Hippocampal formation (tissue), 2 donors: ENCODE measurements at regions not wholly inside any gene's neighbourhood (a gene's known extent, or its start where the extent isn't known, plus 50 kb on each side); places are given as distances from the start of the nearest gene placed in this dataset.

Experiments used
- DNase-seq, 2 donors: peaks; one replicate each; lab custom pipeline; 2025; lab: John Stamatoyannopoulos, UW

DNA sequence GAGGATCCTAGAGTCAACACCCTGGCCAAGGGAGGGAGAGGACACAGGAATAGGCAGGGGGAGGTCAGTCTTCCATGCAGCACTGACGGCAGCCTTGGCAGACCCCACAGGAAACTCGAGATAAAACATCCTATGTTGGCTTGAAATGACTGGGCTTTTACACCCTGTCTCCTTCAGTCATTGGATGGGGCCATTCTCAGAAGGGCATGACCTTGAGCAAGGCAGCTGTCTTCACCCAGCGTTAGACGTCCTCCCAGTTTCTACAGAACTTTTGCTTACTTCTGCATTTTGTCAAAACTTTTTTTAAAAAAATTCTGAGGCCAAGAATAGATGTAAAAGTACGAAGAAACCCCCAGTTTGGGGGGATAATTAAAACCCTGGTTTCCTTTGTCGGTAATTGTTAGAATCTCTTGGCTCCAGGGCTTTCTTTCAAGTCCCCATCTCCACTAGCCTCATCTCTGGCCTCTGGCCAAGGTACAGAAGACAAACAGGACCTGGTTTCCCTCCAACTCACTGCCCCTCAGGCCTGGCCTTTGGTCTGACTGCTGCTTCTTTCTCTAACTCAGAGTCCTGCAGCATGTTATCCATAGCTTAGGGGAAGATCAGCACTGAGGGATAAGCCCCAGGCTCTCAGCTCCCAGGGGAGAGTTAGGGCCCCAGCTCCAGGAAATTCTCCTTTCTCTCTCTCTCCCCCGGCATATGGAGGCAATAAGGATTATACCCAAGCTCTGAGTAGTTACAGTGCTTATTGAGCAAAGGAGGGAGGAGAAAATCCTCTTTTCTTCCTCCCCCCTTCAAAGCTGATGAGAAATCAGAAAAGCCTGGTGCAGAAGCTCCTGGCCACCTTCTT lies 51.6 kb upstream of the KCND3 start:
- DNase-seq = no peak

DNA sequence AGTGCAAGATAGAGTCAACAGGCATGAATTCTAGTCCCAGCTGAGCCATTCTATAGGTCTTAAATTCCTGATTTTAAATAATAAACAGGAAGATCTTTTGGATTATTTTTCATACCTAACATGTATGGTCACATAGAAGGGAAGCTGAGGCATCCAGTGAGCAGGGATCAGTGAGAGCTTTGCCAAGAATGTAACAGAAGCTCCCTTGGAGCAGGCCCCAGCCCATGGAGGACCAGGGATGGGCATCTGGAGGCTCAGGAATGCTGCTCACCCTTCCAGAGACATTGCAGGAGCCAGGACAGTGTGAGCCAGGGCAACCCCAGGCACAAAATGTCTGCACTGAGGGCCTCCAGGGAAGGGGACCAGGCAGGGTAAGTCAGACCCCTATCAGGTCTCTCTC lies 54.4 kb upstream of the KCND3 start:
- DNase-seq = no peak

DNA sequence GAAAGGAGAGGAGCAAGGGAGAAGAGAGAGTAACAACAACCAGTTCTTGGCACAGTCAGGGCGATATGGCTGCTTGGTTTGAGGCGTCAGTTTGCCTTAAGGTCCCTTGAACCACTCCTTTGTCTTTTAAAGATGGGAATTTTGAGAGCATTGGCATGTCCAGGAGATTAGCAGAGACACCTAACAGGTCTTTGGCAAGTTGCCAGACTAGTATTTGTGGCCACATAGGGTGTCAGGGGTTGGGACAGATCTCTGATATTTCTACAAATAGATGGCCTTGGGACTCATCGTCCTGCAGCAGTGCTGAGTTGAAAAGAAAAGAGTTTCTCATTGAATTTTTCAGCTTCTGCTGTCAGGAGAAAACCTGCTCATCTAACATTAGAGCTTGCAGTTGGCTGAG lies 55.3 kb upstream of the KCND3 start:
- no peak for DNase-seq

DNA sequence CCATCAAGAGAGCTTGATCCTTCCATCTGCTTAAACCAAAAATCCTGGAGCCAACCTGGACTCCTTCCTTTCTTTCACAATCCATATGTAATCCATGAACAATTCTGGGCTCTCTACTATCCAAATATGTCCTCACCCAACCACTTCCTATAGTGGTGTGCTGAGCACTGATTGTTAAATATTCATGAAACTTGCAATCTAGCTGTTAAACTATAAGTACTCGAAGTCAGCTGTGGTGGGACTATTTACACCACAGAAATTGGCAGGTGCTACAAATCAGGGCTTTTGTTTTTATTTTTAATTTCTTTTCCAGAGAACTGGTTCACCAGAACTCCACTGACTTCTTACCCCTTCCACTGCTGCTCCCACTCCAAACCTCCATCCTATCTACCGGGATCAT lies 57.2 kb upstream of the KCND3 start:
- DNase-seq = no peak

- DNase-seq = no peak
Measured at GRCh38 chr1:112048421-112048820, 59.0 kb upstream of the KCND3 start.

DNA sequence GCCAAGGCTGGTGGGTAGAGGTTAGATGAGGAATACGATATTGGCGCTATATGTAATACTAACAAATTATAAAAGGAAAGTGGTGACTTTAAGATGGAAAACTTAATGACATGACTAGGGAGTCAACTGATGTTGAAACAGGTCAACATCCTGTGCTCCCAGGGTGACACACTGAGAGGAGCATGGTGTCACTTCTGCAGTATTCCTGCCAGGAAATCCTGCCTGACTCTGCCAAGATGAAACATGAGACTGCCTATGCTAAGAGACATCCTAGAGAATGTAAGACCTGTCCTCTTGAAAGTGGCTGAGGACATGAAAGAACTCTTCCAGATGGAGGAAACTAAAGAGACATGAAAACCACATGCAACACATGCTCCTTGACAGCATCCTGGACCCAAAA lies 65.0 kb upstream of the KCND3 start:
- DNase-seq = no peak

DNA sequence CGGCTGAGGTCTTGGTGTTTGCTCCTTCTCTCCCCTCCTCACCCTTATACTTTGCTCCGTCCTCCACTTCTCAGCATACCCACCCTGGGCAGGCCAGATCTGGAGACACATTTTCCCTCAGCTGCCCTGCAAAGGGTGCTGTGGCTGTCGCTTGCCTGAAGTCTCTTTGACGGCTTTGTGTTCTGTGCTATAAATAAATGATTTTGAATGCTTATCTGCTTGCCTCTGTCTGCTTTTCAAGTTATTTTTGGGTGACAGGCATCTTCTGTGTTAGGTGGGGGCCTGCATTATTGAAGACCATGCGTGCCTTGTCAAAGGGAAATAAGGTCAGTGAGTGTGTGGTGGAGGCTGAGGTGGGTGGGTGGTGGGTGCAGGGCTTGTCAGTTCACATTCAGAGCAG lies 66.9 kb upstream of the KCND3 start:
- no peak for DNase-seq

DNA sequence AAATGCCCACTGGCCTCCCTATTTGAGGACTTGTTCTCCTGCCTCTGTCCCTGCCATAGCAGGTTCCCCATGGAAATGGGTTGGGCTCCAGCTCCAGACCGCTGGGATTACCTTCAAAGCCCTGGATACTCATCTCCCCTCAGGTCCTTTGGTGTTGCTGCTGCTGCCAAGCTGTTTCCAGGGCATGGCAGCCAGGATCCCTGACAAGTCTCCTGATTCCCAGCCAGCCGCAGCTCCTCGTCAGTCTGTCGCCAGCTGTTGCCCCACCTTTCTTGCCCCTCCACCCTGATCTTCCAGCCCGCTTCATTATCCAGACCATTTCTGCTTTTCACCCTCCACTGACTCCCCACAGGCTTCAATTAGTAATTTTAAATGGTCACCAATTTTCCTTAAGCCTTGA lies 68.3 kb upstream of the KCND3 start:
- DNase-seq = no peak

DNA sequence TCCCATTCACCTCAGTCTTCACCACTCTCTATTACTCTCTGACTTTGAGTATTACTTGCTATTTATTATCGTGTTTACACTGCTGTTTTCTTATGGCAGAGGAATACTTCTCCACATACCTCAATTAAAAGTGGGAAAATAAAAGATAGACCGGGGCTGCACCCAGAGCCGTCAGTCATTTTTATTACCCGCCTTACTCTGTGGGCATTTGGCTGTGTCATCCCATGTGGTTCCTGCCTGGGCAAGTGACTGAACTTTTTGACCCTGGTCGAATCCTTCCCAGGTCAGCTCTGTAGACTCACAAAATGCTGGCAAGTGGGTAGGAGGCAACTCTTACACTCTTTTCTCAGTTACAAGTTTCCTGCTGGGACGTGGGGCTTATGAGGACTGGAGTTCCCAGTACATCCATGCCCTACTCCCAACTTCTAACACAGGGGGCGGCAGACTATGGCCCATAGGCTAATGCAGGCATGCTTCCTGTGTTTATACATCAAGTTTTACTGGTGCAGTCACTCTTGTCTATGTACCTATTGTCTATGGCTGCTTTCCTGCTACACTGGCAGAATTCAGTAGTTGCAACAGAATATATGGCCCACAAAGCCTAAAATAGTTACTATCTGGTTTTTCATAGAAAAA lies 69.5 kb upstream of the KCND3 start:
- no peak for DNase-seq

DNA sequence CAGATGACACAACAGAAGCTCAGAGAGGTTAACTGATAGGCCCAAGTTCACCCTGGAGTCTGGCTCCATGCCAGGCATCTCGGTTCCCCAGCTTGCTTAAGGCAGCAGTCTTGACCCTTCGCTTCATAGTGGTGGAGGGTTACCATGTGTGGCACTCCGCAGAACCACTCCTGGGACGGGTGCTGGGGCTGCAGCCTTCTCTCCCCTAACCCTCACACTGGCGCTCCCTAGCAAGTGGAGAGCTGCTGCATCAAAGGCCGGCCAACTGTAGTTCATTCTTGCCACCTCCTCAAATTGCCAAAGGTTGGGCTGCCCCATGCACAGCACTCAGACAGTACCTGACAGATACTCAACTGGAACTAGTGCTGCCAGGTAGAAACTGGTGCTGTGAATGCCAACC lies 70.2 kb upstream of the KCND3 start:
- no peak for DNase-seq

- no peak for DNase-seq
Measured at GRCh38 chr1:112060261-112060660, 70.8 kb upstream of the KCND3 start.

DNA sequence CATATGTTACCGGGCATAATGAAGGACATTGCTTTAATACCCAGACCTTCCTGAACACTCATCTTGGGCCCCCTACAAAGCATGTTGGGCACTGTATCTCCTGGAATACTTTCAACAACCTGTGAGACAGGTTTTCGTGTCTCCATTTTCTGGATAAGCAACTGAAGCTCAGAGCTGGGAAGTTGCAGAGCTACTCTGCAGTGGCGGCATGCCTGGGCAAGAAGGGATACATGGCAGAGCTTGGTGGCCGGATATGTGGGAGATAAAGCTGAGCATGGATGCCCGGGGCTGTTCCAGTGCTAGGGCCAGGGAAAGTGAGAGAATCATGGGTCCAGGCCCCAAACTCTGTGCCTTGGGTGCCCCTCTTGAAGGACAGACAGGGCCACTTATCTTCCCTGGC lies 71.6 kb upstream of the KCND3 start:
- no peak for DNase-seq

DNA sequence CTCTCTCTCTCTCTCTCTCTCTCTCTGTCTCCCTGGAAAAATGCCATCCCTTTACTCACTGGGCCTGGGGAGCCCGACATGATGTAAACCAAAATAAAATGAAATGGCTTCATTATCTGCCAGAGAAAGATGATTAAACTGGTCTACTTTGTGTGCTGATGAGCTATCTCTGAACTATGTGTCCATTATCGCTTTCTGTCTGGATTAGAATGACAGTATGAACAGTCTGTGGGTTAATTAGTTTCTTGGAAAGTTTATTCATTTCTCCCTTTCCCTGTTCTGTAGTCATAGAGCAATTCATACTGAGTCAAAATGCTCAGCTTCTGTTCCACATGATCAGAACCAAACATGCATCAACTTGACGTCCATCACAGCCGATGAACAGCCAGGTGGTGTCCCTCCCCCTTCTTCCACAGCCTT lies 72.4 kb upstream of the KCND3 start:
- DNase-seq = no peak

- DNase-seq = no peak
Measured at GRCh38 chr1:112063781-112064728, 74.6 kb upstream of the KCND3 start.

GRCh38 chr1:112067989-112068388 lies 78.5 kb upstream of the KCND3 start:
- DNase-seq = no peak

DNA sequence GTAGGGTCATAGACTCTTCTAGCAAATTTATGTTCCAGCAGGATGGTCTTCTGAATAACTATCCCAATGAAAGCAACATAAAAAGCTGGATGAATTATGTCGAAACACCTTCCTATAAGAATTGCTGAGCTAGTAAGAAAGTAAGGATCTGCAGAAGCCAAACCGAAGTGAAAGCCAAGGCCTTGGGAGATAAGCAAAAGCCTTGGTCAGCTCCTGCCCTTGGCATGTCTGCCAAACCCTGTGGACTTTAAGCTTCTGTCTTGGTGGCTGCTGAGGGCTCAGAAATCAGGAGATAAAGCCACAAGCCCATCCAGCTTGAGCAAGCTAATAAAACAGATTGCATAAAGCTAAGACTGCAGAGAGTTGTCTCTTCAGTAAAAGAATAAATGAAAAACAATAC lies 81.2 kb upstream of the KCND3 start:
- DNase-seq = no peak

GRCh38 chr1:112074711-112075110 lies 85.2 kb upstream of the KCND3 start:
- no peak for DNase-seq

GRCh38 chr1:112075566-112075965 lies 86.1 kb upstream of the KCND3 start:
- no peak for DNase-seq

GRCh38 chr1:112079446-112079845 lies 90.0 kb upstream of the KCND3 start:
- DNase-seq = no peak

- DNase-seq = no peak
Measured at GRCh38 chr1:112083487-112083886, 94.0 kb upstream of the KCND3 start.

- DNase-seq = no peak
Measured at GRCh38 chr1:112092656-112093371, 103.3 kb upstream of the KCND3 start.

DNA sequence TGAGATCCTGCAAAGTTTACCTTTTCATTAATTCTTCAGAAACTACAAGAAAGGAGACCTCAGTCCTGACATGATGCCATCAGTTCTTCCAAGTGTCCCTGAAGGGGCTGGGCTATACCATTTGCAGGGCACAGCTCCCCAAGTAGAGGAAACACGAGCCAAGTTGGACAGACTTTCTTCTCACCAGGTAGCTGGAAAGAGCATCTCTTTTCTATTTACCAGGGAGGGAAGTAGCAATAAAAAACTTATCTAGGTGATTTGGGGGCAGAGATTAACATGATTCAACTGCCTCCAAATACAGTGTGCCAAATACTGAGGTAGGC lies 103.9 kb upstream of the KCND3 start:
- no peak for DNase-seq
